Liver (tissue), 3 donors: ENCODE measurements at regions not wholly inside any gene's neighbourhood (a gene's known extent, or its start where the extent isn't known, plus 50 kb on each side); places are given as distances from the start of the nearest gene placed in this dataset.
"Not testable (repeated sequence)": the region's sequence is repeated elsewhere in the genome, so short reads cannot be mapped to it uniquely, and the experiment has no call there.

ENCODE experiments used
- NR2F2 ChIP-seq: IDR thresholded peaks from 2 replicates; pipeline ENCODE4 v1.6.1; 2016; ENCODE audit warnings: antibody characterized with exemption
- TAF1 ChIP-seq: conservative IDR thresholded peaks from 2 replicates; pipeline ENCODE4 v1.6.1; 2016; ENCODE audit warnings: antibody characterized with exemption, mild to moderate bottlenecking
- YY1 ChIP-seq: IDR thresholded peaks from 2 replicates; pipeline ENCODE4 v1.6.1; 2016; ENCODE audit warnings: antibody characterized with exemption, mild to moderate bottlenecking
- TF ChIP-seq, protein P1 (sequence below): IDR thresholded peaks from 2 replicates; pipeline ENCODE4 v1.6.1; 2016; ENCODE audit warnings: antibody characterized with exemption, mild to moderate bottlenecking
- TF ChIP-seq, protein P2 (sequence below): fragments of 150-350 bp; IDR thresholded peaks from 2 replicates; pipeline ENCODE4 v1.5.1; 2017; ENCODE audit warnings: improper control_type of control experiment, low read depth, low read length; ENCODE audit not compliant: missing input control
- TF ChIP-seq, protein P3 (sequence below): IDR thresholded peaks from 2 replicates; pipeline ENCODE4 v1.6.1; 2016; ENCODE audit warnings: antibody characterized with exemption
- donor health status: healthy.
- donor health status: healthy.

DNA sequence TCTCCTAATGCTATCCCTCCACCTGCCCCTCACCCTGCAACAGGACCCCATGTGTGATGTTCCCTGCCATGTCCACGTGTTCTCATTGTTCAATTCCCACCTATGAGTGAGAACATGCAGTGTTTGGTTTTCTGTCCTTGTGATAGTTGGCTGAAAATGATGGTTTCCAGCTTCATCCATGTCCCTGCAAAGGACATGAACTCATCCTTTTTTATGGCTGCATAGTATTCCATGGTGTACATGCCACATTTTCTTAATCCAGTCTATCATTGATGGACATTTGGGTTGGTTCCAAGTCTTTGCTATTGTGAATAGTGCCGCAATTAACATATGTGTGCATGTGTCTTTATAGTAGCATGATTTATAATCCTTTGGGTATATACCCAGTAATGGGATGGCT is 62.3 kb upstream of the EDEM3 start:
- TF ChIP-seq, protein P1, sequence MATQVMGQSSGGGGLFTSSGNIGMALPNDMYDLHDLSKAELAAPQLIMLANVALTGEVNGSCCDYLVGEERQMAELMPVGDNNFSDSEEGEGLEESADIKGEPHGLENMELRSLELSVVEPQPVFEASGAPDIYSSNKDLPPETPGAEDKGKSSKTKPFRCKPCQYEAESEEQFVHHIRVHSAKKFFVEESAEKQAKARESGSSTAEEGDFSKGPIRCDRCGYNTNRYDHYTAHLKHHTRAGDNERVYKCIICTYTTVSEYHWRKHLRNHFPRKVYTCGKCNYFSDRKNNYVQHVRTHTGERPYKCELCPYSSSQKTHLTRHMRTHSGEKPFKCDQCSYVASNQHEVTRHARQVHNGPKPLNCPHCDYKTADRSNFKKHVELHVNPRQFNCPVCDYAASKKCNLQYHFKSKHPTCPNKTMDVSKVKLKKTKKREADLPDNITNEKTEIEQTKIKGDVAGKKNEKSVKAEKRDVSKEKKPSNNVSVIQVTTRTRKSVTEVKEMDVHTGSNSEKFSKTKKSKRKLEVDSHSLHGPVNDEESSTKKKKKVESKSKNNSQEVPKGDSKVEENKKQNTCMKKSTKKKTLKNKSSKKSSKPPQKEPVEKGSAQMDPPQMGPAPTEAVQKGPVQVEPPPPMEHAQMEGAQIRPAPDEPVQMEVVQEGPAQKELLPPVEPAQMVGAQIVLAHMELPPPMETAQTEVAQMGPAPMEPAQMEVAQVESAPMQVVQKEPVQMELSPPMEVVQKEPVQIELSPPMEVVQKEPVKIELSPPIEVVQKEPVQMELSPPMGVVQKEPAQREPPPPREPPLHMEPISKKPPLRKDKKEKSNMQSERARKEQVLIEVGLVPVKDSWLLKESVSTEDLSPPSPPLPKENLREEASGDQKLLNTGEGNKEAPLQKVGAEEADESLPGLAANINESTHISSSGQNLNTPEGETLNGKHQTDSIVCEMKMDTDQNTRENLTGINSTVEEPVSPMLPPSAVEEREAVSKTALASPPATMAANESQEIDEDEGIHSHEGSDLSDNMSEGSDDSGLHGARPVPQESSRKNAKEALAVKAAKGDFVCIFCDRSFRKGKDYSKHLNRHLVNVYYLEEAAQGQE: not testable (repeated sequence)
- not testable (repeated sequence) for TF ChIP-seq TAF1, YY1, NR2F2
- TF ChIP-seq, protein P2, sequence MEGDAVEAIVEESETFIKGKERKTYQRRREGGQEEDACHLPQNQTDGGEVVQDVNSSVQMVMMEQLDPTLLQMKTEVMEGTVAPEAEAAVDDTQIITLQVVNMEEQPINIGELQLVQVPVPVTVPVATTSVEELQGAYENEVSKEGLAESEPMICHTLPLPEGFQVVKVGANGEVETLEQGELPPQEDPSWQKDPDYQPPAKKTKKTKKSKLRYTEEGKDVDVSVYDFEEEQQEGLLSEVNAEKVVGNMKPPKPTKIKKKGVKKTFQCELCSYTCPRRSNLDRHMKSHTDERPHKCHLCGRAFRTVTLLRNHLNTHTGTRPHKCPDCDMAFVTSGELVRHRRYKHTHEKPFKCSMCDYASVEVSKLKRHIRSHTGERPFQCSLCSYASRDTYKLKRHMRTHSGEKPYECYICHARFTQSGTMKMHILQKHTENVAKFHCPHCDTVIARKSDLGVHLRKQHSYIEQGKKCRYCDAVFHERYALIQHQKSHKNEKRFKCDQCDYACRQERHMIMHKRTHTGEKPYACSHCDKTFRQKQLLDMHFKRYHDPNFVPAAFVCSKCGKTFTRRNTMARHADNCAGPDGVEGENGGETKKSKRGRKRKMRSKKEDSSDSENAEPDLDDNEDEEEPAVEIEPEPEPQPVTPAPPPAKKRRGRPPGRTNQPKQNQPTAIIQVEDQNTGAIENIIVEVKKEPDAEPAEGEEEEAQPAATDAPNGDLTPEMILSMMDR: not testable (repeated sequence)
- TF ChIP-seq, protein P3, sequence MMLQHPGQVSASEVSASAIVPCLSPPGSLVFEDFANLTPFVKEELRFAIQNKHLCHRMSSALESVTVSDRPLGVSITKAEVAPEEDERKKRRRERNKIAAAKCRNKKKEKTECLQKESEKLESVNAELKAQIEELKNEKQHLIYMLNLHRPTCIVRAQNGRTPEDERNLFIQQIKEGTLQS: not testable (repeated sequence)
